ENCODE measurements at regions not wholly inside any gene's neighbourhood (a gene's known extent, or its start where the extent isn't known, plus 50 kb on each side); places are given as distances from the start of the nearest gene placed in this dataset.
"Not testable (repeated sequence)": the region's sequence is repeated elsewhere in the genome, so short reads cannot be mapped to it uniquely, and the experiment has no call there.

DNA sequence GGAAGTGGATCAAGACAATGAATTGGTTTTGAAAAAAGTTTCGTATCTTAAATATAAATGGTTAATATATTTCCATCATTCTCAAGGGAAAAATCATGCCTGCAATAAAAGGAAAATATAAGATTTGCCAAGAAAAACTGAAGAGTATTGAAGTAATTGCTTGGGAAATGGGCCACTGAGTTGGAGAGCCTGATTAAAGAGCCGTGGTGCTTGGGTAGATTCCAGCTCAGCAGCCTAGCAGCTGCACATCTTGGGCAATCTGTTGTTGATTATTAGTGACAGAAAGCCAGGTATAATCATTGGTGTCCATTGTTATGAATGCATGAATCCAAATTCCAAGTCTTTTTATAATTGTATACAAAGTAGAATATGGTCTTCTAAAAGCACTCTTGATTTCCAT is 800.9 kb upstream of the CHORDC1 start:
- DNase-seq (ENCODE audit: low spot score) = no peak

DNA sequence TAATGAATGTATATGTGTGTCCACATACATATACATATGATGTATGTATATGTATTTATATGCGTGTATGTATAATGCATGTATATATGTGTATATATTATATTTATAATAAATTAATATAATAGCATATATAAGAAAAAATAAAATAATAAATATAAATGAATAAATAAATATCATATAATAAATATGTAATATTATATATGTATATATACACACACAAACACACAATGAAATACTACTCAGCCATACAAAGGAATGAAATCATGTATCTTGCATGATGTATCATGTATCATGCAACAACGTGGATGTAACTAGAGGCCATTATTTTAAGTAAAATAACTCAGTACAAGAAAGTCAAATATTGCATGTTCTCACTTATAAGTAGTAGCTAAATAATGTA is 788.7 kb upstream of the CHORDC1 start:
- DNase-seq (ENCODE audit: low spot score) = no peak

DNA sequence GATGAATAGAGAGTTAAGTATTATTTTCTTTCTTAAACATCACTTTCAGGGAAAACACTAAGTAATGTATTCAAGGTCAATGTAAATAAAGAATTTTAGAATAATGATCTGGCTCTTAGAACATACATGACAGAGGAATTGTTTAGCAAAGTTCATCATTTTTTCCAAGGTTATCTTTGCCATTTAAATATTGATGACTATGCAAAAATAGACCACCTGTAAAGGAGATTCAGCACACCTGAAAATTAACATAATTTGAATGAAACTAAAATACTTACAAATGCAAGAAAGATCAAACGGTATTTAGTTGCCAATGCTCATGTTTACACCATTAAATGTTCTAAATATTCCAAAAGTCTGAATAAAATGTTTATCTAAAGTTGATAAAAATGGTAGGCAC is 782.6 kb upstream of the CHORDC1 start:
- DNase-seq (ENCODE audit: low spot score) = no peak

DNA sequence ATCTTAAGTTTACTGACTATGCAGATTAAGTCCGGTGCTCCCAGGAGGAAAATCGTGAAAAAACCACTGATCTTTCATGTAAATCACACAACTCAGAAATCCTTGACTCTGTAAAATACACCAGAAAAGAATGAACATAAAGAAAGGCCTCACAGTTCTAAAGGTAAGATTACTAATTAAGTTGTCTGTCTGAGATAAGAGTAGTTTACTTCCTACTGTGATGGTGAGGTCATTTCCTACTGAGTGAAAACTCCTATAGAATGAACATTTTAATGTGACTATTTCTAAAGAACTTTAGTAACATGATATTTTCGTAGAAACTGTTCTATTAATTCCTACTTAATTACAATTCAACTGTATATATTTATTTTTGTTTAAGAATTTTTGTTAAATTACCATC is 774.4 kb upstream of the CHORDC1 start:
- DNase-seq (ENCODE audit: low spot score) = no peak

DNA sequence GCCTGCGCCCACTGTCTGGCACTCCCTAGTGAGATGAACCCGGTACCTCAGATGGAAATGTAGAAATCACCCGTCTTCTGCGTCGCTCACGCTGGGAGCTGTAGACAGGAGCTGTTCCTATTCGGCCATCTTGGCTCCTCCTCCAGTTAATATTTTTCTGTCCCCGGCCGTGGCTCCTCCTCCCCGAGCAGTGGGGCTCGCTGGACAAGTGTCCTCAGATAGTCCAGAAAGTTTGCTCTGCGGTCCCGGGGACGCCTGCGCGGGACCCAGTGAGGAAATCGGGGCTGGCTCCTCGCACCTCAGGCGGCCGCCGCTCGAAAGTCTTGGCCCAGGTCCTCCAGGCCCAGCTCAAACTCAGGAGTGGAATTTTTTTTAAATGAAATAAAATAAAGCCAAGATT is 749.3 kb upstream of the CHORDC1 start:
- DNase-seq (ENCODE audit: low spot score) = not testable (repeated sequence)

DNA sequence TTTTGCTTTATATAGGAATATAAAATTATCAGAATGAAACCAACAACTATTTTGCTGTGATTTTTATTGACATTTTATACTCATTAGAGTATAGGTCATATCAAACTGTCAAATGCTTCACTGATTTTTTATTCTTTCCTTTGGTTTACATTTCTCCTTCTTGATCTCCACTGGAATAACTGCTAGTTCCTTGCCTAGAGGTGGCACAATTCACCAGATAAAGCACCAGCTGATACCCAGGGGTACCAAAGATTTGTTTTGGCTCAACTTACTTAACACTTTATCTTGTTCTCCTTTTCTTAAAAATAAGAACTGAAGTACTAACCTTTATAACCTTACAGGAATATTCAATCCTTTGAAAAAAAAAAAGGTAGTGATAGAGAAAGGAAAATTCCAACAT is 725.1 kb upstream of the CHORDC1 start:
- DNase-seq (ENCODE audit: low spot score) = no peak

DNA sequence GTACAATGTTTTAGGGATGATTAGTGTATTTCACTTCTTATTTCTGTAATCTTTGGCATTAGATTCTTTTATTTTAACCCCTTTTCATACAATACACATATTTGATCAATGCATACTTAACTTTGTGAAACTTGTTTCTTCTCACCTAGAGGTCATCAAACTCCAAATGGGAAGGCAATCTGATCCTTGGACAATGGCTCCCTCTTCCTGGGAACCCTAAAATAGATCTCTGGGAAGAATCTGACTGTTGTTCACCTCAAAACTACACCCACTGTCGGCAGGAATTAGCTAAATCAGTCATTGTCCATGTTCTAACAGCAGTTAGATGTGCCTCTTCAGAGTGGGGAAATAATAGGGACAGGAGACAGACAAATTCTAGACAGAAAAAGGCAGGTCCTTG is 707.4 kb upstream of the CHORDC1 start:
- no peak for DNase-seq (ENCODE audit: low spot score)

DNA sequence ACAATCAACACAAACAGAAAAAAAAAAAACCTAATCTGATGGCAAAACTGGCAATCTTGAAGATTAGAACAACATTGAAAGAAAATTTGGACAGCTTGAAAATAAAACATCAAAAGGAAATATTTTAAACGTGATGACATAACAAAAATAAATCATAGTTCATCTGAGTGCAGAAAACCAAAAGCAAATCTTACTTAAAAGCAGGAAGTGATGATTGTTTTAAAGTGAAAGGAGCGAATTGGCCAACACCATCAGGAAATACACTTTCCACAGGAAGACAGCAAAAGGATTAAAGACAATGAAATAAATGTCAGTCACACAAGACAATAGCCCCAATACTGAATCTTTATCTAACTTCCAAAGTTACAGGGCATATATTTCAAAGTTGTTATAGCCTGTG is 696.5 kb upstream of the CHORDC1 start:
- DNase-seq (ENCODE audit: low spot score) = no peak

DNA sequence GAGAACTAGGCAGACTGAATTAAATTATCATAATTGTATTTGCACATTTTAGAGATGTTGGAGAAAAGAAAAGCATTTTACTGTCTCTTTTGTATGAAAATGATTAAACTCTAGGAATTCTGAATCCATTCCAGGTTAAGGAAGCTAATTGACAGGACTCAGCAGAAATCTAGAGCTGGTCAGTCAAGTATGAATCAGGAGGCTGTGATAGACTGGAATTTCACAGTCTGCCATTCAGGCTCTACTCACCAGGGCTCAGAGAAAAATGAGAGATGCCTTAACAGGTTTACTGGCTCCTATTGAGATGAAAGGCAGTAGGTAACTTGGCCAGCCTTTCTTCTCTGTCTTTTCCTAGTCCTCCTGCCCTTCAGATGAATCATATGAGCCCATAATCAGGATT is 693.9 kb upstream of the CHORDC1 start:
- DNase-seq (ENCODE audit: low spot score) = no peak

DNA sequence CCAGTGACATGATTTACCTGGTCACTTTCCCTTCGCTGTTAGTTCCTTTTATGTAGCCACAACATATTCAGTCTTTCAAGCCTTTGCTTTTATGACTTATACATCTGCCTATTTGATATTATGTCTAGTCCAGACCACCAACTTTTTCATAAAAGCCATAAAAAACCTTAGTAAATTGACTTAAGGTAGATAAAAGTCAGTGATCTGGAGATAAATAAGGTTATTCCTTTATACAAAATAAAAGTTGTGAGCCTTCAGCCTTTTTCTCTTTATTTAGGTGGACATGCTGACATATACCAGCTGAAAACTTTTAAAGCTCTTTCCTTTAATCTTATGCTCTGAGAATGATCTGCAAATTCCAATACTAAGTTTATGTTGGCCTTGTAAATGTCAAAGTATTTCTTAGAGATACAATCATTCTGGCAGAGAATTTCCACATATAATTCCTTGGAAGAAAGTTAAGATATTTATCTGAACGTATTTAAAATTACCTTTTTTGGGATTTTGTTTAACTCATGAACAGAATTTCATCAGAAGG is 690.4 kb upstream of the CHORDC1 start:
- DNase-seq (ENCODE audit: low spot score) = no peak

DNA sequence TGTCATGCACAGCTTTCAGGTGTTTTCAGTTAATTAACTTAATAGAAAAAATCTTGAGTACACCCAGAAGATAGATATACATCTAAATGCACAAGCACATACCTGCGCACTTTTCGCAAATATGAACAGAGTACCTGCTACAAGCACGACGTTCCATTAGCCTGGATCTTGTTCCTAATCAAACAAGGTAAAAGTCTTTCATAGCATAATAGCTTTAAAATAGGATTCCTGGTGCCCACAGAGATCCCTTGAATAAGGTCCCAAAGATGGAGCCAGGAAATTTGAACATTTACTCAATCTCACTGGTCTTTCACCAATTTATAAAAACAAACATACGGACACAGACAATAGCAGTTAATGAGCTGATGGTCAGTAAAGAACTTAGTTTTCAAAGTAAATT is 689.8 kb upstream of the CHORDC1 start:
- no peak for DNase-seq (ENCODE audit: low spot score)

DNA sequence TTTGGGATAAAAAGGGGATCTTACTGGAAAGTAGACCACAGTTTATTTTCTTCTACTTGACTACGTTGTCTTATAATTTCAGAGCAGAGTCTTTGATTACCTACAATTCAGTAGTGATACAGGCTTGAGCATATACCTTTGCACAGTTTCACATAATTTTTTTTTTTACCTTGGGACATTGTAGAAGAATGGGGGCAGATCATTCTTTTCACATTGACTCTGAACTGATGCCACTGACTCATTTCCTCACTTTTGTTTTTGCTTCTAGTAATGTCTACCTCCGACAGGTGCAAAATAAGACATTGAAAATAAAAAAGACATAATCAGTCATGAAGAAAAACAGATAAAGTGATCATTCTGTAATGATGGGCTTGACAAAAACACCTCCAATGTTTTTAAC is 688.3 kb upstream of the CHORDC1 start:
- DNase-seq (ENCODE audit: low spot score) = no peak

DNA sequence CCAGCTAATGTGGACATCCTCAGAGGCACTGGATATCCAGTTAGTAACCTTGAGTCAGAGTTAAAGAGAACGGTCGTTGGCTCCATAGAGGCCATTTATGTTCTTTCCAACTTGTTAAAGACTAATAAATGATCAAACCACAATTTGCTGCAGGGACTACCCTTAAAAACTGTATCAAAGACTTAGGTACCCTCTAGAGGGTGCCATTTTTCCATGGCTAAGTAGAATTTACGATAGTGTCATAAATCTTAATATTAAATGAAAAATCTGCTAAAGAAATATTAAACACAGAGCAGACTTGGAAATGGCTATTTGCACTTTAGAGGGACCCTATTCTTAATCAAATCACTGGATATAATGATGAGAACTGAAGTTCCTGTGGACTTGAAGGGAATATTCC is 685.2 kb upstream of the CHORDC1 start:
- DNase-seq (ENCODE audit: low spot score) = no peak

DNA sequence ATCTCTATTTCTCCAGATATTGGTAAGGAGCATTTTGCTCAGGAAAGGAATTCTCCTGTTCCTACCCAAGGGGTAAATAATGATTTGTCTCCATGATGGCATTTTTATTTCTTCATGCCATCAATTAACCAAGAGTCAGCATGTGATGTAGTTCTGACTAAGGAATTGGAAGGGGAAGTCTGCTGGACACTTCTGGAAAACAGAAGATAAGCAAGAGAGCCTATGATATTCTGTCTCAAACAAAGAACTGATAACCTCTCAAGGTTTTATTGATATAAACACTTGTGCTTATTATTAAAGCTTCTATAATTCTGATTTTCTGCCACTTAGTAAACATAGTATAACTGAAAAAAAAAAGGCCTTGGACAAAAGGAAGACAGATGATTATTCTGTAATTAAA is 673.0 kb upstream of the CHORDC1 start:
- no peak for DNase-seq (ENCODE audit: low spot score)

DNA sequence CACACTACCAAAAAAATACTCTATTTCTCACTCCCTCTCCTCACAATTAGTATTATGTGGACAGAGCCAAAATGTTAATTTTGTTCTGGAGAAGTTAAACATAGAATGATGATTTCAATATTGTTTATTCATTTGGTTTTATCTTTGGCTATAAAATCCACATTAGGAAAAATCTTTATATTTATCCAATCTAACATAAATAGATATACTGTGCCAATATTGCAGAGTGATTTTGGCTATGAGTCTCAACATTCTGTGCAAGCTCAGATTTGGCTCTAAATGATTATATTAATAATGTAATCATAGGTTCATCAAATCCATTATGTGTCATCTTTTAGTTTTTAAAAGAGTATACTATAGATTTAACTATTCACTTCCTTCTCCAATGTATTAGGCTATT is 667.5 kb upstream of the CHORDC1 start:
- no peak for DNase-seq (ENCODE audit: low spot score)

DNA sequence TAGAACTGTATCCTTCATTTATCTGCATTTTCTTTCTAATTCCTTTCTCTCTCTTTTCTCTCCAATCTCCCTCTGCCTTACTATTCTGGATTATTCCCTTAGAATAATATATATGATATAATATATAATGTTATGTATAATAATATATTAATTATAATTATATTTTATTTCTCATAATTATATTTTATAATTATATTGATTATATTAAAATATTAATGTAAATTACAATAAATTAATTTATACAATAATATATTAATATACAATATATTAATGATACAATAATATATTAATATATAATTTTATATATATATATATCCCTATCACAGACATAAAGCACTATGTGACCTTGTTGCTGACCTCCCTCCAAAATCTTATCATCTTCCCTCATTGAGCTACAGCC is 661.3 kb upstream of the CHORDC1 start:
- DNase-seq (ENCODE audit: low spot score) = no peak

DNA sequence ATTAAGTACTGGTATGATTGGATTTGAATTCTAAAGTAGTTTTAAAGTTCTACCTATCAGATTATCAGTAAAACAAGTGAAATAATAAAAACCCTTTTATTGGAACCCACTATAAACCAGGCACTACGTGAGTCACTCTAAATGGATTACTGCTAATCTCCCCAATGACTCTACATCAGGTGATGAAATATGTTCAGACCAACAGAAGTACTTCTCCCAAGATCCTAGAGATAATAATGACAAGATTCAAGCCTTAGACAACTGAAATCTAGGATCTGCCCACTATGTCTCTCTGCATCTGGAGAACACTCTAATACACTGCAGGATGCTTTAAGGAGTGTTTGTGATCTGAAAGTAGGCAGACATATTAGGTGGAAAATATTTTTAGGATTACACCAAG is 652.1 kb upstream of the CHORDC1 start:
- DNase-seq (ENCODE audit: low spot score) = no peak

DNA sequence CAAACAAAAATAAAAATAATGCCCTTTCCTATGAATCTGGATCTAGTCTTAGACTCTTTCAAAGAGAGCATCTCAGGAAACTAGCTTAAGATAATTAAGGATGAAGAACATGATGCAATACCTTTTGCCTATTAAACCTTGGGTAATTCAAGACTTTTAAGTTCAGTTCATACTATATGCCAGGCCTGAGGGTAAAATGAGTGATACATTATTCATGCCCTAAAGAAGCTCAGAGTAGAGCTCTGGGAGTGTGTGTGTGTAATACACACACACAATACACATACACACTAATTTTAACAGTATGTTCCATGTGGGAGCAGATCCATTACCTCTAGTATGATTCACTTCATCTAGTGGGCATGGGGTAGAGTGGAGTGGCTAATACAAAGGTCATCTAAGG is 651.4 kb upstream of the CHORDC1 start:
- no peak for DNase-seq (ENCODE audit: low spot score)

DNA sequence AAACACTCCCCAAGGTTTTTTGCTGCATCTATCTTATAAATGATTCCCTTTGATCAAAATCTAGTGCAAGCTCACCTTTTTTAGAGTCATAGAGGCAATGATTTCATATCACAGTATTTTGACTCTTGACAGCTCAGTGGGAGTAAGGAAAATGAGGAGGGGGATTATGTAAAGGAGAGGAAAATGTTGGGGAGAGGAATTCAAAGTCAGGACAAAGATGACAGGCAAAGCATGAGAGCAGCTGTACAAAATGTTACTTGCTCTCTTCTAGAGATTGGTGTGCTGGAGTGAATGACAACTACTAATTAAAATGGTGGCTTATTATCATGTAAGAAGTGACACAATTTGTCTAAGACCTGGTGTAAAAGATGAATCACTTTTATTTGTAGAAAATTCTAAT is 644.6 kb upstream of the CHORDC1 start:
- no peak for DNase-seq (ENCODE audit: low spot score)

DNA sequence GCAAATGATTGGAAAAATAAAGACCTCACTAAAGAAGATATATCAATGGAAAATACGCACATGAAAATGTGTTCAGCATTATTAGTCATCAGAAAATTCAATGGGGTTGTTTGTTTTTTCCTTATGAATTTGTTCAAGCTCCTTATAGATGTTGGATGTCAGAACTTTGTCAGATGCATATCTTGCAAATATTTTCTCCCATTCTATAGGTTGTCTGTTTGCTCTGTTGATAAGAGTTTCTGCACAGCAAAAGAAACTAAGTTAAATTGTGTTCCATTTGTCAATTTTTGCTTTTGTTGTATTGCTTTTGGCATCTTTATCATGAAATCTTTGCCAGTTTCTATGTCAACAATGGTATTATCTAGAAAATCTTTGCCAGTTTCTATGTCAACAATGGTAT is 633.9 kb upstream of the CHORDC1 start:
- DNase-seq (ENCODE audit: low spot score) = no peak

DNA sequence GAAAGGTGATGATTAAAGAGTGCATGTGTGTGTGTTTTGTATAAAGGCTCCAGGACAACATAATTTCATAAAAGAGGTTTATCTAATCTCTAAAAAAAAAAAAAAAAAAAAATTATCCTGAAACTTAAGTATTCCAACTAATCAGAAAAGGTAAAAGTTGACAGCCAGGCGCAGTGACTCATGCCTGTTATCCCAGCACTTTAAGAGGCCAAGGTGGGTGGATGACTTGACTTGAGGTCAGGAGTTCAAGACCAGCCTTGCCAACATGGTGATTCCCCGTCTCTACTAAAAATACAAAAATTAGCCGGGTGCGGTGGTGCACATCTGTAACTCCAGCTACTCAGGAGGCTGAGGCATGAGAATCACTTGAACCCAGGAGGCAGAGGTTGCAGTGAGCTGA is 632.7 kb upstream of the CHORDC1 start:
- no peak for DNase-seq (ENCODE audit: low spot score)

DNA sequence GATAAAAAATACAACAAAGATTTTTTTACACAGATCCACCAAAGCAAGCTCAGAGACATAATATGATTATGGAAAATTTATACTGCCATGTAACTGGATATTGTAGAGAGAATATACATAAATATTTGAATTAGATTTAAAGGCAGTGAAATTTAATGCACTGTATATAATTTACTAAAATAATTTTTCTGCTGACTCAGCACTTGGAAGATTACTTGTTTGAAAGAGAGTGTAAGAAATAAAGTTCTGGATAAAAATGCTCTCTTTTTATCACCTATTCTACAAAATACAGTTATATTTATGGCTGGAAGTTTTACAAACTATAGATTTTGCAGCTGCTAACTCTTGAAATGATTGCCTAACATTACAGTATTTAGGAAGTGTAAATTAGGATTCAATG is 628.3 kb upstream of the CHORDC1 start:
- DNase-seq (ENCODE audit: low spot score) = no peak

DNA sequence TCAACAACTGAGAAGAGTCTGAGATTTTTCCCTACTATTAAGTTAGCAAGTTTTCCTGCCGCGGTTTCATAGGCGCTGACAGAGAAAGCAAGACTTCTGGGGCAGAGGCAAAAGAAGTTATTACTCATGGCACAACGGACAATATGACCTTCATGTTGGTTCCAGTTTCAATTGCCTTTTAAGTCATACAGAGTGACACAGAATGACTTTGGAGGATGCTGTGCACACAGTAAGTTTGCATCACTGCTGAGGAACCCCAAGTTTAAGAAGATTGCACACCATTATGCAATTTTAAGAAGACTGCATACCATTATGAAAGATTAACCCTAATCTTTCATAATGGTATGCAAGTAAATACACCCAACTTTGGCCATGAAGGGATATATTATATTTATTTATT is 626.5 kb upstream of the CHORDC1 start:
- no peak for DNase-seq (ENCODE audit: low spot score)

DNA sequence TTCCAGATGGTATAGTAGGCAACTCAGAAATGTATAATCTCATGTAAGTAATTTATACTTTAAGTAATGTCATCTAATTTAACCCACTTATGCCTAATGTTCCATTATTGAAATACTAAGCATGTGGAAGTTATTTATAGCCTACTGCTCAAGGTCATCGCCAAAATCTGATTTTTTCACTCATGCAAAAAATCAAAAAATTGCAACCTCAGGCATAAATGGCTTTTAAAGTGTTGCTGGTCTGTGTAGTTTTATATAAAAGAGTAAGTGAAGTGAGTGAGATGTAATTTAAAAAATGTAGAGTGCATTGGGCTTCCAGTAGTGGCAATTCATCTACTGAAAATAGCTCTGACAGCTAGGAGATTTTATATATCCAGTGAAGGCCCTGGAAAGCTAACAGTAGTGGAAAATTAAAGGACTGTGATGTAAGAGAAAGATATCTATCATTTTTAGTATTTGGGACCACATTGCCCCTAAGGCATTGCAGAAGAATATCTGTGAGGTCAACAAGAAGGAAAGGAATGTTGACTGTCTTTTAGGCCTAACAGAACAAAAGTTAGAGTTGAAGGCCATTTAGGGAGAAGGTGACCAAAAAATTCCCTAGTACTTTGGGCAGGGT is 624.5 kb upstream of the CHORDC1 start:
- DNase-seq (ENCODE audit: low spot score) = no peak

DNA sequence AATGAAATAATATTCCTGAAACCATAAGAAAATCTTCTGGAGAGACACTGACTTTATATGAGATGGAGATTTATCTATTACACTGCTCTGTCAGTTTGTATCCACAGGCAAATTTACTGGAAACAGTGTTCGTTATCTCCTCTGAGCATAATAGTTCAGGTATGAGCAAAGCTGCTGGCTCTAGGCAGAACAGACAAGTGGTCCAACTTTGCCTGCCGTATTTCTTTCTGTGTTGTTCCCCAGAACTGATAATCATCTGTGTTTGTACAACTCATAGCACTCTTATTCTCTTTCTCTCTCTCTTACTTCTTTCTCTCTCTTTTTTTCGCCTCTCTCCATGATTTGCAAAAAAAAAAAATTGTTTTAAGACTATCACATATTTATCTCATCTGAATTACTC is 623.8 kb upstream of the CHORDC1 start:
- DNase-seq (ENCODE audit: low spot score) = no peak
